Stimulated activated CD4-positive, alpha-beta T cell treated with anti-CD3 and anti-CD28 coated beads, TNF-alpha, amount 100 ng/mL, for 4 hours (primary cell): ENCODE measurements at regions not wholly inside any gene's neighbourhood (a gene's known extent, or its start where the extent isn't known, plus 50 kb on each side); places are given as distances from the start of the nearest gene placed in this dataset.

Experiments used
- DNase-seq, 3 experiments: peaks; one replicate each; pipeline ENCODE4 v3.0.0-alpha.2; 2020; ENCODE audit warnings: low read depth in 3 of 3

DNA sequence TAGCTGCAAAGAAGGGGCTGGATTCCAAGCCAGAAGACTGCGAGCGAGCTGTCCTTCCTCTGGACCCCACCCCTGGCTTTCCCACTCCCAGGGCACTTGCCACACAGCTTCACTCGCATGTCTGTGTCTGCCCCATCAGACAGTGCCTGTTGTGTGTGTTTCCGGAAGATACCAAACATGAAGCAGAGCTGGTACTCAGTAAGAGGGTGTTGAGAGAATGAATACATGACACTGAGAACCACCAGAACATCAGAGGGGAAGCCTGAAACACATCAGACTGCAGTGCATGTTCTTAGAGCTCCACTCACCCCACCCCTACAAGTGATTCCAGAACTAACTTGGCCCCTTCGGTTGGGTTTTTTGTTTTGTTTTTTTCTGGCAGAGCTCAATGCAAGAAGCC, 181.5 kb downstream of the TTC32 start:
- no peak for DNase-seq

DNA sequence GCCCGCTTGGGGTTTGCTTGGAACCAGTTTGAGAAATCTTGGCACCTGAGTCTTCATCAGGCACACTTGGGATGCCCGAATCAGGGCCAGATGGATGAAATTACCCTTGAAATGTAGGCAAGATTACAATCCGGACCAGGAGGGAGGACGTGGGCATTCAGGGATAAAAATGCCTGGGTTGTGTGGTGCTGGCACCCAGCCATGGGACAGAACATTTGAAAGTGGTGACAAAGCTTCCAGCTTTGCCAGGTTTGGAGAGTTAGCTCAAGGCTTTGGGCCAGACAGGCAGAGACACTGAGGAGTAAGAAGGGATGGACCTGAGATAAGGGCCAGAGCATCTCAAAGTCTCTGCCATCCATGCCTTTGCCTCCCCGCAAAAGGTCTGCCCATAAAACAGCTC, 182.2 kb downstream of the TTC32 start:
- DNase-seq = no peak

DNA sequence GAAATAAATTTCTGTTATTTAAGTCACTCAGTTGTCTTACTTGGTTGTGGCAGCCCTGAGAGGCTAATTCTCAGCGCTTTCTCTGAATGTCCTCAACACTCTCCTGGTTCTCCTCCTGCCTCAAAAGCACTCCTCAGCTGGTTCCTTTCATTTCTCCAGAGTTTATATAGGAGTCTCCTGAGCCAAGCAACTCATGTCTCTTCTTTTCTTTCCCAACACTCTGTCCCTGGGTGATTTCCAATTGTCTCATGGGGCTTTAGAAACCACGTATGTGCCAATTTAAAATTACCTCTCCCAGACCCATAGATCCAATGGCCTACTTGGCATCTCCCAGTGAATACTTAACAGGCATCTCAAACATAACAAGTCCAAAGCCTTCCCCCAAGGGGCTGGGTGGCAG, 184.3 kb downstream of the TTC32 start:
- no peak for DNase-seq

DNA sequence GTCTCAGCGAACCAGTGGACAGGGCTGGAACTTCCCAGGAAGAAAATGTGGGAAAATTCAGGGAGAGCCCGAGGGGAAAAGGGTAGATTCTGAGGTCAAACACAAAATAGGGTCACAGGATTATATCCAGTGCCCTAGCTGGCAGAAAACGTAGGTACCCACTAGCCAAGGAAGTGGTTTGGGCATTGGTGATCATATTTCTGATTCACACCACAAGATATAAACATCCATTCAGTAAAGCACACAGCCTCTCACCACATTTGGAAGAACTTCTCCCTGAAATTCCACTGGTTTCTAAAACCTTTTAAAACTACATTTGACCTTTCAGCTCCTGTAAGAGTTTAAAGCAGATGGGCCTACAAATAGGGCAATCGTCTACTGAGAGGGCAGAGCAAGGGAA, 186.9 kb downstream of the TTC32 start:
- DNase-seq = no peak

DNA sequence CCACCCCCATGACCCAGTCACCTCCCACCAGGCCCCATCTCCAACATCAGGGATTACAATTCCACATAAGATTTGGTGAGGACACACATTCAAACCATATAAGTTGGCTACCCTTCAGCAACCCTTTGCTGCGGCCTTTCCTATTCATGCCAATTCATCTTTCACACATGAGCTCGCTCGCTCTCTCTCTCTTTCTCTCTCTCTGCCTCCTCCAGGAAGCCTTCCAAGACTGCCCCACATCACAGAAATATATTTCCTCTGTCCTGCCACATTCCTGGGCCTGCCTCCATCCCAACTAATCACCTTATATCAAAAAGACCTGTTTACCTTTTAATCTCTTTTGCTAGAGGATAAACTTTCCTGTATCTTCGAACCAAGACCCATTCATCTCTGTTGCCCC, 188.9 kb downstream of the TTC32 start:
- no peak for DNase-seq

DNA sequence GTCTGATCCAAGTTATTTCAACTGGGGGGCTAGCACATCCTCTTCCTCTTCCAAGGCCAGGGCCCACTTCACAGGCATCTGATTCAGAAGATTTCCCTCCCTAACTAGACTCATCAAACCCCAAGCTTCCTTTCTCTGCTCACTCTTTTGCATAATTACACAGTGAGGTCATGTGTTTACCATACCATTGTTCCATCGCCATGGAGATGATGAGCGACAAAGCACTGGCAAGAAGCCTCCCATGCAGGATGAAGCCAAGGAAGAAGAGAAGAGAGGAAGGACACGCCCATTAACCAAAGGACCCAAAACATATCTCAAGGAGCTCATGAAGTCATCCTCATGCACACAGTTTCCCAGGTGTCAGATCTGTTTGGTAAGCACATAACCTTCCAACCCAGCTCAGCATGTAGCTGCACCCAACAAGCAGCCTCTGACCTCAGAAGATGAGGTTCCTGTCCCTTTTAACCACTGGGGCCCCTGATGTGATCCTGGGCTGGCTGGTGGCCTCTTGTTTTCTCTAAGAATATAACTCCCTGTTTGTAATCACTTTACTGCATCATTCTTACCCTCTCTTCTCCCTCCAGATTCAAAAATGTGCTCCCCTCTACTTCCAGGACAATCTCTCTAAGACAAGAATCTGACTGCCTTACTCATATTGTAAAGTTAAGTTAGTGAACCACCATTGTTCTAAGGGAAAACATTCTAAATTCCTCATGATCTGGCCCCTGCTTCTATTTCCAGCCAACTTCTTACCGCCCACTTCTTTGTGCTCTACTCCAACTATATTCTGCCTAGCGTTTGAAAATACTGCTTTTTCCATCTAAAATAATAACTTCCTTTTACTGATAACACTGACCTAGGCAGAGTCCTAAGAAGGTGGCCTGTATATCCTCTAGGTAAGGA, 190.1 kb downstream of the TTC32 start:
- DNase-seq = no peak

DNA sequence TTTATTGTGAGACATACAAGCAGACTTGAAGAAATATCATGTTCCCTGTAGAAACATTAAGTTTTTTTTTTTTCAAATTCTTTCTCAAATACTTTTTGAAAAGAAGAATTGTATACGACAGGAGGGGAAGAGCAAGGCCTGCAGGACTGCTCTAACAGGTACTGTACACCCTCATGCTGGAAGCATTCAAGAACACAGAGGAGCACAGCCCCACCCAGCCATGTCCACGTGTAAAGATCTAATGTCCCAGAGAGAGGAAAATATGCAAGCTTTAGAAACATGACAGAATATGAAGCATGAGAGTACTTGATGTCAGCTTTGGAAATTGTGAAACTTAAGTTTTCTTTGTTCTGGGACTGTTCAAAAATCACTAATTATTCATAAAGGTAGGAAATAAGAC, 191.6 kb downstream of the TTC32 start:
- DNase-seq = no peak

DNA sequence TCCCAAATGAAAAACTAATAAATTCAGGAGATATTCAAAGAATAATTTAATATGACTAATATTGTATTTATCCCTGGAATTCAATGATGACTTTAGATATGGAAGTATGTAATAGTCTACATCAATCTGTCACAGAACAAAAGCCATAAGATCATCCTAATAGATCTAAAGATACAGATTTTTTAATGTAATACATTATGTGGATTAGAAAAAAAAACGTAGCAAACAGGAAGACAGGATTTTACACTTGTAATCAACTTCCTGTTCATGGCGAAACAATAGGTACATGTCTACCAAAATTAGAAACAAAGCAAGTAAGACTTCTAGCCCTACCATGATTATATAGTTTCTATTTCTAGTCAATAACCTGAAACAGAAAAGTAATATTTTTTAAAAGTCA, 192.2 kb downstream of the TTC32 start:
- no peak for DNase-seq

DNA sequence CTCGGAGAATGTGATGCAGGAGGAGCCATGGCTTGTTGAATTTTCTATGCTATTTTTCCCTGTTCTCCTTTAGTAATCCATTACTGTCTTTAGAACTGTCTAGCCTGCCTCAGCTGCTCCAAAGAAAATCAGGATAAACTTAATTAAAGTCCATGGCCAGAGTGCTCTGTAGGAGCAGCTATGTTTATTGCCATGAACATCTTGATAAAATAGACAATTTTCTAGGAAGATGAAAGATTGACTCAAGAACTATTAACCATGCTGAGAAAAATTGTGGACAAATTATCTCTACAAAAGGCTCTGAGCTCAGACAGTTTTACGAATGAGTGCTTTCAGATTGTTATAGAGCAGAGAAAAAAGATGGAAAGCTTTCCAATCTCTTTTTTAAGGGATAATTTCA, 193.0 kb downstream of the TTC32 start:
- DNase-seq = no peak

DNA sequence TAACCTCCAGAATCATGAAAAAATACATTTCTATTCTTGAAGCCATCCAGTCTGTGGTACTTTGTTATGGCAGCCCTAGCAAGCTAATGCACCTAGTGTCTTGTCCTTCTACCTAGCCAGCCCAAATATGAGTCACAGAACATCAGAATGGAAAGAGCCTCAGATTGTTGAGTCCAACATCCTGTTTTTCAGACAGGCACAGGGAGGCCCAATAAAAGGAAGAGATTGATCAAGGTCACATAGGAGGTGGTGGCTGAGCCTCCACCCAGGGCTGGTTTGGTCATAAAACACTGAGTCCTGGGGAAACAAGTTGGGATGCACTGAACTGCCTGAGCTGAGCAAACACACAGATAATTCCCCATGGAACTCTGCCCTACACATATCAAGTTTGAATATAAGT, 195.5 kb downstream of the TTC32 start:
- DNase-seq = no peak

DNA sequence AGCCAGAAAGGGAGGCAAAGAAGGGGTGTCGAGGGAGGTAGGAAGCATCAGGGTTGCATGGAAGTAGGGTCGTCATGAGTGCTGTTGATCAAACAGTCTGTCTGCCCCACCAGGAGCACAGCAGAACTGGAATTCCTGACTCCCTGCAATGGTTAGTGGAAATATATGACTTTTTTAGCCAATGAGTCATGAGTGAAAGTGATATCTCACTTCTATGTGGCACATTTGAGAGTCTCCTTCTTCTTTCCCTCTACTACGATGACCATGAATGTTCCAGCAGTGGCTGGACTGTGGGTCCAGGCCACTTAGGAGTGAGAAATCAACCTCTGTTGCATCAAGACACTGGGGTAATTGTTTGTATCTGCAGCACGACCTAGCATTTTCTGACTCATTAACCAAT, 199.5 kb downstream of the TTC32 start:
- DNase-seq = no peak

DNA sequence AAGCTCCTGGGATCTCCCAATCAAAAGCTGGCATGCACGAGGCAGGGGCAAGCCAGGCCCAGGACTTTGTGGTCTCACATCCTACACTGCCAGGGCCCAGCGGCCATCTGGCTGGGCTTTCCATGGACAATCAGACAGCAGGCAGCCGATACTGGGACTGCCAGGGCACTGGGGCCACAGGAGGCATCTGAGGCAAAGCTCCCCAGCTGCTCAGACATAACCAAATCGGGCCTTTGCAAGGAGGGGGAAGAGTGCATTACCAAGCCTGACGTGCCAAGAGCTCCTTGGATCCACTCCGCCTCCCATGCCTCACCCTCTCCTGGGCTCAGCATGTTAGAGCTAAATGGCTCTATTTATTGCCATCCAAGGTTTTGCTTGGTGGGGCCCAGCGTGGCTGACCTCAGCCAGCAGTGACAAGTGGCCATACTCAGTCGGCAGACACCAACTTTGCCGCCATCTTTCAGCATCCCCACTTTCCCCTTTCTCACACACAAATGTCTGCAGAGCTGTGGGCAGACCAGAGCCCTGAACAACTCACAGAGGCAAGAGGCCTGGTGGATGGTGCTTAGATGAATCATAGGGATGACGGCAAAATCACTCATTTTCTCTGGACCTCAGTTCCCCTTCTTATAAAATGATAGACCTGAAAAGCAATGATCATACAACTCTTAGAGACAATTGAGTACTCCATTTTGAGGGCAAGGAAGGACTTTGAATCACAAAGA, 200.8 kb downstream of the TTC32 start:
- no peak for DNase-seq

DNA sequence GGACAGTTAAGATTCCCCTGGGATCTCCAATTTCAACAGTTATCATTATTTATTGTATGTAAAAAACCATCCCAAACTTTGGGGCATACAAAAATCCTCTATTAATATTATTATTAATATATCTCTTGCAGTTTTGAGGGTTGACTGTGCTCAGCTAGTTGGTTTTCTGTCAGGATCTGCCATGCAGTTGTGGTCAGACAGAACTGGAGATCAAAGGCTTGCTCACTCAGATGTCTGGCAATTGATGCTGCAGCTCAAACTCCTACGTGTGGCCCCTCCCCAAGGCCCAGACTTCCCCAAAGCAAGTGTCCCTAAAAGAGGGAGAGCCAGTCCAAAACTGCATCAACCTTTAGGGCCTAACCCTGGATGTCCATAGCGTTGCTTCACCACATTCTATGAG, 204.7 kb downstream of the TTC32 start:
- DNase-seq = no peak

DNA sequence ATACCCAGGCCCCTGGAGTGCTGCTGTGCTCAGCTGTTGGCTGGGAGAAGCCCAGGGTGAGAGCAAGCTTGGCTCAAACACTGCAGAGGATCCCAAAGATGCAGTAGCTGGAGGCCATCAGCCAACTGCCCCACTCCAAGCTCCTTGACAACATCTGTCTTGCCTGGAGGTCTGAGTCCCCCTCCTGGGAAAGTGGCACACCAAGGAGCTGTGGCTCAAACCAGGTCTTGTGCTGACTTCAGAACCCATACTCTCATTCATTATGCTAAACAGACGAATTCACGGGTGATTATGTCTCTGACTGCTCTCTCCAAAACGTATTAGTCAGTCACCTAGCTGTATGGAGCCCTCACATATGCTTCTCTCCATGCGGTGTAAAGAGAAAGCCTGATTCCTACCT, 206.1 kb downstream of the TTC32 start:
- no peak for DNase-seq

DNA sequence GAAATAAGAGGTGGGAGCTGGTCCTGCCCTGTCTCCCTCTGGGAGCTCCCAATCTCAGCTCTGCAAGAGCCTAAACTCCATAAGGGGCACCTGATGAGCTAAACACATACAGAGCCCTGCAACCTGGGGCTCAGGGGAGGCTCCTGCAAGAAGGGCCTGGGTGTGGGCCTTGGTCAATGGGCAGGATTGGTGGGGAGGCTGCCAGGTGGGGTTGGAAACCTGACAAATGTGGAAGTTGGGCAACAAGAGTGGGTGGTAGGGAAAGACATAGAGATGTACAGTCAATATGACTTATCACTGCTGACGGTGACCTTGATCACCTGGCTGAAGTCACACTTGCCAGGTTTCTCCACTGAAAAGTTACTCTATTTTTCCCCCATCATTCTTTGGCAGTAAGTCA, 209.9 kb downstream of the TTC32 start:
- no peak for DNase-seq

DNA sequence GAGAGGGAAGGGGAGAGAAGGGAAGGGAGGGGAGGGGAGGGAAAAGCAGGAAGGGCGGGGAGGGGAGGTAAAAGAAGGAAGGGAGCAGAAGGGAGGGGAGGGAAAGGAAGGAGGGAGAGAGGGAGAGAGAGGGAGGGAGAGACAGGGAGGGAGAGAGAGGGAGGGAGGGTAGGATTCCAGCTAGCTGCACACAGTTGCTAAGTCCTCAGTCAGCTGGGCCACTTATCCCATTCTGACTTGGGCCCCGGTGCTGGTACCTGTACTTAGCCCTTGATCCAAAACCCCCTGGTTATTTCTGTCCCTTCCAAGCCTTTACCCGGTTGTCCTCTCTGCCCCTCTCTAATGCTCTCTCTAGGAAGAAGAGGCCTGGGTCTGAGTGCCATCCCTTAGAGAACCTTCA, 211.4 kb downstream of the TTC32 start:
- DNase-seq = no peak

DNA sequence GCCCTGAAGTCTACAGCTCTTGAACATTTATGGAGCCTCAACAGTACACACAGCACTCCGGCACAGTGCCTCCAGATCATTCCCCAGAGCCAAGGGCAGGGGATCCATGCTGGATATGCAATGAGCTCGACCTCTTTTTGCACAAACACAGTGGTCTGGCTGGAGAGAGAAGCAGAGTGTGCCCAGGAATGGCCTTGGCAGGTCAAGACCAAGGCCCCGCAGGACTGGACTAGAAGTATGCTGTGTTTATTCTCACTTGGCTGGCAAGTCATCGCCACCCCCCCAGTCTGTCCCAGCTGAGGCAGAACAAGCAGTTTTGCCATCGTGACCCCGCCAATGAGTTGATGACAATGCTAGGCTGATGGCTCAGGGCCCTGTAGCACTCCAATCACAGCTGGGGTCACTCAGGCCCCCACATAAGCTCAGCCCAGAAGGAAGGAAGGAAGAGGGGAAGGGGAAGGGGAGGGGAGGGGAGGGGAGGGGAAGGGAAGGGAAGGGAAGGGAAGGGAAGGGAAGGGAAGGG, 212.1 kb downstream of the TTC32 start:
- no peak for DNase-seq

DNA sequence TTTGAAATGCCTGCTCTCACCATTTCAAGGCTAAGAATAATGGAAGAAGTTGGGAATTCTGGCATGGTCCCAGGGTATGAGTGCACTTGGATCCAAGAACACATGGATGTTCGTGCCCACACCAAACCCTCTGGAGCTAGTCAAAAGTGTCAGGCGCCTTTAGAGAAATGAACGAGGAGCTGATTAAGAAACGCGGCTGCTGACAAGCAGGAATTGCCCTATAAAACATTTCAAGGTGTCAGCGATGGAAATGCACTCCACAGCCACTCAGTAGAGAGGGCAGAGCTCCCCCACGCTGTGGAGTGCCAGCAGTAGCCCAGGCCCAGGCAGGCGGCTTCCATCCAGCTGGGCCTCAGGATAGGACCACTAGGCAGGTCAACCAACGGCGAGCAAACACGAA, 213.7 kb downstream of the TTC32 start:
- DNase-seq = no peak

DNA sequence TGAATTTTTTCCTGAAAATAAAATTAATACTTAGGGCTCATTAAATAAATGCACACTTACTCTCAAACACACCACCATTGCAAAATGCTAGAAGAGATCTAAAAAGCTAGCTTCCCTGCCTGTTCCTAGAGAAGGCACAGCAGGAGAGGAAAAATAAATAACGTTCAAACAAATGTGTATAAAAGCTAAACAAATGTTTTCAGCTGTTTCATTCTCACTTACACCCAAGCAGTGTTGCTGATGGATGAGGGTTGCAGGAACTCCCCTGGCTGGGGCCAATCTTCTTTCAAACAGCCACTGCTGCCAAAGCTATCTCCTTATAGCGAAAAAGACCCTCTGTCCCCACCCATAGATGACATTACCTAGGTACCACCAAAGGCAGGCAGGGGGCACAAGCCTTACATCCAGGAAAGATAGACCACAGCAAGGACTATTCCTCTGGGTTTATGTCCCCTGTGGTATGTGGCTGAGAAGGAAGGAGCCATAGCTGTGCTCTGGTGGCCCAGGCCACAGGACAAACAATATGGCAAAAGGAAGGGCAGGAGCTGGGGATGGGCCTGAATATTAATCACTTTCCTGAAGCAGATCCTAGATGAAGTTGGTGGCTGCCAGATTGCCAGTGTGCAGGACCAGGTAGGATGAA, 214.6 kb downstream of the TTC32 start:
- DNase-seq = no peak

DNA sequence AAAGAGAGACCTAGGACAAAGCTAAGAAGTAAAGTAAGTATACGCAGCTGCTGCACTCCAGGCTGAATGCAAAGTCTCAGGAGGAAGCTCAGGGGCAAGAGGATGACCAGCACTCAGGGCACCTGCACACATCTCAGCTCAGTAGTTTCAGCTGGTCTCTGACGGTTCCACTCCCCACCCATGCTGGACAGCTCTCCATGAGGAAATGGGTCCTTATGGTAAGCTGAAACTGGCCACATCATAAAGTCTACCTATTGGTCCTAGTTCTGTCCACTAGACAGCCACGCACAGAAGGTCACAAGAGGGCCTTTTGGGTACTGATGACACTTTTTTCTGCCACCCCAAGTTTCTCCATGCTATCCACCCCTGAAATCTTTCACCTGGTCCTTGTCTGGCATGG, 215.3 kb downstream of the TTC32 start:
- DNase-seq = no peak

DNA sequence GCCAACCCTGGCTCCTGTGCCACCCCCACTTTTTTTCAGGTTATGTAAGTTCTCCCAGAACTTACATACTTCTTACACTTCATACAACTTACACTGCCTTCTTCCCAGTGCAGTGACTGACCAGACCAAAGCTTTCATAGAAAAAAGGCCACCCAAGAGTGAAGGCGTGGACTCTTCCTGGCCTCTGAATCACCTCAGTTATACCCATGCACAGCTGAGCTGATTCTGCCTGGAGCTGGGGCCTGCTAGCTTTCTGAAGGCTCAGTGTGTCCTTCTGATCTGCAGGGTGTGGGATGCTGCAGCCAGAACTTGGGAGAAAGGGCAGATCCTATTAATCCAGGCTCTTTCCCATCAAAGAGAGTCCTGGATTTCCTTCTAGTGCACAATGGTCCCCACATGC, 216.1 kb downstream of the TTC32 start:
- no peak for DNase-seq

DNA sequence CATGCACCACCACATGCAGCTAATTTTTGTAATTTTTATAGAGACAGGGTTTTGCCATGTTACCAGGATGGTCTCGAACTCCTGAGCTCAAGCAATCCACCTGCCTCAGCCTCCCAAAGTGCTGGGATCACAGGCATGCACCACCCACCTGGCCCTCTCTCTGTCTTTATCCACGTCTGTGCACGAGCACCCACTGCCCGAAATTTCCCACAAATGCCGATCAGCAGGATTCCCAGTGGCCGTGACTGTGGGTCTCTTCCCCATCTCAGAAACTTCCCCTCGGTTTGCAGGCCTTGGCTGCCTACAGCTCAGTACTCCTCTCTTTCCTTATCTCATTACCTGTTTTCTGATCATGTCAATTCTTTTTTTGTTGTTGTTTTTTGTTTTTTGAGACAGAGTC, 217.3 kb downstream of the TTC32 start:
- DNase-seq = no peak

DNA sequence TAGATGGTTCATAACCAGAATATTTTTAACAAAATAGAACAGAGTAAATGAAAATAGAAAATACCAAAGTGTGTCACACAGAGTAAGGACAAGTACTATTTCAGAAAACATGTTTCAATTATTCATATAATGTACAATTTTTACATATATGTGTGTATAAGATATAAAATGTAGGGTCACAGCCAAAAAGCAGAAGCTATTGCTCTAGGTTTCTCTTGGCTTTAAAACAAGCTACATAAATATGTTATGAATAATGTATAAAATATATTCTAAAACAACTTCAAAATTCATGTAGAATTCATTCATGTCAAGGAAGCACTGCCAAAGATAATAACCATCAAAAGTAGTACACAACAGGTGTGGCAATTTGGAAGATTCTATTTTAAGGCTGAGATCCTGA, 218.2 kb downstream of the TTC32 start:
- DNase-seq = no peak
